NCI-H1694 (cell line): ENCODE measurements at regions not wholly inside any gene's neighbourhood (a gene's known extent, or its start where the extent isn't known, plus 50 kb on each side); places are given as distances from the start of the nearest gene placed in this dataset.
"Not testable (repeated sequence)": the region's sequence is repeated elsewhere in the genome, so short reads cannot be mapped to it uniquely, and the experiment has no call there.

Source experiments
- DNase-seq: peaks from one replicate; lab custom pipeline; 2025; lab: John Stamatoyannopoulos, UW

GRCh38 chr17:27365329-27365945 is 71.5 kb downstream of the WSB1 start:
- DNase-seq, result not testable (repeated sequence)

- DNase-seq, result no peak
Measured at GRCh38 chr17:27366437-27366836, 72.5 kb downstream of the WSB1 start.

GRCh38 chr17:27367121-27367981 is 73.4 kb downstream of the WSB1 start:
- DNase-seq, result no peak

- no peak for DNase-seq
Measured at GRCh38 chr17:27368151-27368795, 74.4 kb downstream of the WSB1 start.

- no peak for DNase-seq
Measured at GRCh38 chr17:27368980-27369379, 75.1 kb downstream of the WSB1 start.

GRCh38 chr17:27370776-27371175 is 76.9 kb downstream of the WSB1 start:
- no peak for DNase-seq

GRCh38 chr17:27373695-27374094 is 79.8 kb downstream of the WSB1 start:
- DNase-seq, result not testable (repeated sequence)

GRCh38 chr17:27376637-27377547 is 79.4 kb upstream of the KSR1 start:
- no peak for DNase-seq

GRCh38 chr17:27378482-27379175 is 77.6 kb upstream of the KSR1 start:
- DNase-seq, result no peak

GRCh38 chr17:27379888-27380533 is 76.2 kb upstream of the KSR1 start:
- no peak for DNase-seq

GRCh38 chr17:27380551-27380950 is 75.7 kb upstream of the KSR1 start:
- DNase-seq, result no peak

- no peak for DNase-seq
Measured at GRCh38 chr17:27381007-27381501, 75.2 kb upstream of the KSR1 start.

- no peak for DNase-seq
Measured at GRCh38 chr17:27382025-27382424, 74.2 kb upstream of the KSR1 start.

GRCh38 chr17:27384261-27384701 is 72.0 kb upstream of the KSR1 start:
- peak; percentile 36 for DNase-seq

- no peak for DNase-seq
Measured at GRCh38 chr17:27384726-27385125, 71.5 kb upstream of the KSR1 start.

- no peak for DNase-seq
Measured at GRCh38 chr17:27385626-27386025, 70.6 kb upstream of the KSR1 start.

GRCh38 chr17:27386206-27387075 is 69.8 kb upstream of the KSR1 start:
- no peak for DNase-seq

GRCh38 chr17:27389542-27390140 is 66.6 kb upstream of the KSR1 start:
- no peak for DNase-seq

- no peak for DNase-seq
Measured at GRCh38 chr17:27390540-27390939, 65.7 kb upstream of the KSR1 start.
